HepG2 (cell line): ENCODE measurements at regions not wholly inside any gene's neighbourhood (a gene's known extent, or its start where the extent isn't known, plus 50 kb on each side); places are given as distances from the start of the nearest gene placed in this dataset.

ENCODE experiments used
- BRCA1 ChIP-seq: sonication (generic); formaldehyde crosslinking; IDR thresholded peaks from 2 replicates; pipeline ENCODE4 v1.4.0; 2020; ENCODE audit warnings: missing genetic modification reagents
- ELF4 ChIP-seq: sonication (generic); formaldehyde crosslinking; IDR thresholded peaks from 2 replicates; pipeline ENCODE4 v1.5.0; 2020; ENCODE audit warnings: missing genetic modification reagents, mild to moderate bottlenecking, moderate library complexity, borderline replicate concordance
- HHEX ChIP-seq: IDR thresholded peaks from 2 replicates; pipeline ENCODE4 v1.6.1; 2016; ENCODE audit warnings: control low read depth
- HOXA7 ChIP-seq: sonication (generic); formaldehyde crosslinking; IDR thresholded peaks from 2 replicates; pipeline ENCODE4 v1.8.1; 2022; ENCODE audit warnings: mild to moderate bottlenecking, missing genetic modification reagents, moderate library complexity
- JUN ChIP-seq: sonication (generic); formaldehyde crosslinking; IDR thresholded peaks from 2 replicates; pipeline ENCODE4 v1.4.0; 2020; ENCODE audit warnings: mild to moderate bottlenecking, missing genetic modification reagents
- MAF1 ChIP-seq: sonication (generic); formaldehyde crosslinking; IDR thresholded peaks from 2 replicates; pipeline ENCODE4 v1.5.0; 2020; ENCODE audit warnings: missing genetic modification reagents, borderline replicate concordance
- MATR3 ChIP-seq: sonication (generic); formaldehyde crosslinking; IDR thresholded peaks from 2 replicates; pipeline ENCODE4 v1.4.0; 2020; ENCODE audit warnings: missing genetic modification reagents
- PCBP2 ChIP-seq: fragments of 200-400 bp; formaldehyde crosslinking; optimal IDR thresholded peaks from 2 replicates; pipeline ENCODE3; 2018; ENCODE audit warnings: low read length, low read depth; ENCODE audit not compliant: poor library complexity, severe bottlenecking
- POLR2A ChIP-seq, 2 experiments: IDR thresholded peaks; 2 replicates each; pipeline ENCODE4 v1.6.1; 2011; ENCODE audit warnings: low read depth in 2 of 2, low read length in 2 of 2, mild to moderate bottlenecking in 1 of 2, moderate library complexity in 1 of 2; ENCODE audit not compliant: insufficient read depth in 1 of 2
- ZNF24 ChIP-seq: fragments of 450-650 bp; IDR thresholded peaks from 2 replicates; pipeline ENCODE4 v1.6.1; 2017; ENCODE audit warnings: antibody characterized with exemption, mild to moderate bottlenecking
- ZNF572 ChIP-seq: sonication (generic); formaldehyde crosslinking; IDR thresholded peaks from 2 replicates; pipeline ENCODE4 v1.5.1; 2020; ENCODE audit warnings: mild to moderate bottlenecking, missing genetic modification reagents
- ZNF660 ChIP-seq: sonication (generic); formaldehyde crosslinking; IDR thresholded peaks from 2 replicates; pipeline ENCODE4 v1.5.1; 2020; ENCODE audit warnings: mild to moderate bottlenecking, low read depth, missing genetic modification reagents, borderline replicate concordance
- TF ChIP-seq, protein P1 (sequence below): sonication (generic); formaldehyde crosslinking; IDR thresholded peaks from 2 replicates; pipeline ENCODE4 v1.5.0; 2020; ENCODE audit warnings: mild to moderate bottlenecking, missing genetic modification reagents, moderate library complexity

DNA sequence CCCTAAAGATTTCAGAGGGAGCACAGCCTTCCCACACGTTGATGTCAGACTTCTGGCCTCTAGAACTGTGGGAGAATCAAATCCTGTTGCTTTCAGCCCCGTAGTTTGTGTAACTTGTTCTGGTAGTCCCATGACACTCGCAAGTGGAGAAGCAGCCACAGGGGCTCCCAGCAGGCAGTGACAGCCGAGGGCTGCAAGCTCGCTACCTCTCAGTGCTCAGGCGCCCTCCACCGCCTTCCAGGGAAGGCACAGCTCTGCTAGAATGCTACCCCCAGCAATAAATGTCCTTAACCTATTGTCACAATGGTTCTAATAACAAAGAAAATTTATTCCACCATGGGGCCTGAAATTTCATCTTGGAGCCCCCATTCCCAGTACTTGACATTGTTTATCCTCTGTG is 143.1 kb upstream of the ZNF236 start:
- no peak for TF ChIP-seq ZNF24
- TF ChIP-seq ZNF572, result no peak
- no peak for TF ChIP-seq MATR3 (CRISPR knock-in tag)
- TF ChIP-seq HOXA7, result no peak
- TF ChIP-seq BRCA1, result no peak
- TF ChIP-seq, protein P1, sequence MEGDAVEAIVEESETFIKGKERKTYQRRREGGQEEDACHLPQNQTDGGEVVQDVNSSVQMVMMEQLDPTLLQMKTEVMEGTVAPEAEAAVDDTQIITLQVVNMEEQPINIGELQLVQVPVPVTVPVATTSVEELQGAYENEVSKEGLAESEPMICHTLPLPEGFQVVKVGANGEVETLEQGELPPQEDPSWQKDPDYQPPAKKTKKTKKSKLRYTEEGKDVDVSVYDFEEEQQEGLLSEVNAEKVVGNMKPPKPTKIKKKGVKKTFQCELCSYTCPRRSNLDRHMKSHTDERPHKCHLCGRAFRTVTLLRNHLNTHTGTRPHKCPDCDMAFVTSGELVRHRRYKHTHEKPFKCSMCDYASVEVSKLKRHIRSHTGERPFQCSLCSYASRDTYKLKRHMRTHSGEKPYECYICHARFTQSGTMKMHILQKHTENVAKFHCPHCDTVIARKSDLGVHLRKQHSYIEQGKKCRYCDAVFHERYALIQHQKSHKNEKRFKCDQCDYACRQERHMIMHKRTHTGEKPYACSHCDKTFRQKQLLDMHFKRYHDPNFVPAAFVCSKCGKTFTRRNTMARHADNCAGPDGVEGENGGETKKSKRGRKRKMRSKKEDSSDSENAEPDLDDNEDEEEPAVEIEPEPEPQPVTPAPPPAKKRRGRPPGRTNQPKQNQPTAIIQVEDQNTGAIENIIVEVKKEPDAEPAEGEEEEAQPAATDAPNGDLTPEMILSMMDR (CRISPR knock-in tag), result peak; percentile 57; the same call in 1 of the 2 replicates
- TF ChIP-seq ELF4 (CRISPR knock-in tag), result no peak
- no peak for TF ChIP-seq MAF1
- TF ChIP-seq JUN (CRISPR knock-in tag), result no peak
- TF ChIP-seq POLR2A (IDR thresholded peaks at IDR 0.05; ENCODE audit: insufficient read depth in 1 of 2, low read depth in 2 of 2, low read length in 2 of 2), result no peak
- TF ChIP-seq HHEX, result no peak
- no peak for TF ChIP-seq PCBP2
- no peak for TF ChIP-seq ZNF660 (CRISPR knock-in tag)
